ENCODE measurements at regions not wholly inside any gene's neighbourhood (a gene's known extent, or its start where the extent isn't known, plus 50 kb on each side); places are given as distances from the start of the nearest gene placed in this dataset.

- TF ChIP-seq BHLHE40 (IDR thresholded peaks at IDR 0.05; ENCODE audit: borderline replicate concordance) (no peak), ZNF384 (IDR thresholded peaks at IDR 0.05) (no peak), SP1 (IDR thresholded peaks at IDR 0.05) (no peak), FOXA1 (IDR thresholded peaks at IDR 0.05) (no peak), PKNOX1 (IDR thresholded peaks at IDR 0.05) (no peak), FOXK2 (IDR thresholded peaks at IDR 0.05) (no peak), ARNT (IDR thresholded peaks at IDR 0.05) (no peak), FOXM1 (IDR thresholded peaks at IDR 0.05; ENCODE audit: borderline replicate concordance) (no peak), NFRKB (IDR thresholded peaks at IDR 0.05) (no peak), SUZ12 (IDR thresholded peaks at IDR 0.05) (no peak), HDGF (IDR thresholded peaks at IDR 0.05; ENCODE audit: borderline replicate concordance) (no peak), LEF1 (IDR thresholded peaks at IDR 0.05; ENCODE audit: borderline replicate concordance) (no peak)
Observed at GRCh38 chr1:229105109-229105508, 165.8 kb upstream of the RAB4A start.
